Spleen (tissue), 11 donors: ENCODE measurements at regions not wholly inside any gene's neighbourhood (a gene's known extent, or its start where the extent isn't known, plus 50 kb on each side); places are given as distances from the start of the nearest gene placed in this dataset.

Experiments
- DNase-seq: peaks from one replicate; pipeline ENCODE4 v3.0.0-alpha.2; 2020
- H3K27ac ChIP-seq, 8 donors: fragments of 200-600 bp; sonication (generic) in 7 of 8; 1 replicate in 4 of 8; 2 replicates in 4 of 8; pipeline versions ENCODE4 v1.5.0 to v1.8.0; 2016 to 2021; ENCODE audit warnings: inconsistent platforms in 4 of 8, mild to moderate bottlenecking in 4 of 8, moderate library complexity in 1 of 8
- H3K27me3 ChIP-seq, 7 donors: fragments of 200-600 bp; sonication (generic) in 6 of 7; replicated peaks in 1 of 7; 1 replicate in 4 of 7; 2 replicates in 3 of 7; pipeline versions ENCODE4 v1.5.0 to v1.8.0; 2016 to 2021; ENCODE audit warnings: inconsistent platforms in 3 of 7, mild to moderate bottlenecking in 1 of 7
- H3K36me3 ChIP-seq, 6 donors: fragments of 200-600 bp; sonication (generic) in 5 of 6; 1 replicate in 4 of 6; 2 replicates in 2 of 6; pipeline versions ENCODE4 v1.5.0 to v1.8.0; 2016 to 2021; ENCODE audit warnings: inconsistent platforms in 2 of 6
- H3K4me1 ChIP-seq, 6 donors: fragments of 200-600 bp; sonication (generic) in 5 of 6; 1 replicate in 3 of 6; 2 replicates in 3 of 6; pipeline versions ENCODE4 v1.5.0 to v1.8.0; 2016 to 2021; ENCODE audit warnings: inconsistent platforms in 3 of 6
- H3K4me3 ChIP-seq, 8 donors: fragments of 200-600 bp; sonication (generic) in 7 of 8; 1 replicate in 4 of 8; 2 replicates in 4 of 8; pipeline versions ENCODE4 v1.5.0 to v1.8.0; 2016 to 2021; ENCODE audit warnings: inconsistent platforms in 4 of 8, mild to moderate bottlenecking in 4 of 8, moderate library complexity in 2 of 8
- H3K9me3 ChIP-seq, 8 donors: fragments of 200-600 bp; sonication (generic) in 7 of 8; 1 replicate in 4 of 8; 2 replicates in 4 of 8; pipeline versions ENCODE4 v1.5.0 to v1.8.0; 2016 to 2021; ENCODE audit warnings: inconsistent platforms in 4 of 8
- POLR2A ChIP-seq, 3 donors: fragments of 450-650 bp; IDR thresholded peaks; one replicate each; pipeline ENCODE4 v1.5.1; 2017; ENCODE audit warnings: antibody characterized with exemption in 3 of 3, mild to moderate bottlenecking in 1 of 3
- POLR2AphosphoS5 ChIP-seq, 3 donors: sonication (generic); formaldehyde crosslinking; IDR thresholded peaks; one replicate each; pipeline ENCODE4 v1.5.1; 2017; ENCODE audit warnings: antibody characterized with exemption in 3 of 3
- WGBS, 5 donors: extraction: QIAGEN DNeasy Blood & Tissue Kit in 3 of 5; methylation state at CpG; one replicate each; pipeline versions ENCODE4 v1.1.5 to v1.1.7; 2013 to 2018; 5-methylcytosine and 5-hydroxymethylcytosine counted together
- intact Hi-C: fragments of 100-400 bp; cut with DNase I; formaldehyde crosslinking; loops from one replicate; pipeline ENCODE4 v1.15.0; 2023; ENCODE audit warnings: low total_unique reads
- TF ChIP-seq, protein P1 (sequence below), 11 experiments: fragments of 200-600 bp in 7 of 11; fragments of 450-650 bp in 4 of 11; sonication (generic) in 4 of 11; IDR thresholded peaks in 8 of 11; conservative IDR thresholded peaks in 3 of 11; 1 replicate in 7 of 11; 2 replicates in 4 of 11; pipeline versions ENCODE4 v1.4.0 to v1.8.0; 2016 to 2021; ENCODE audit warnings: antibody characterized with exemption in 11 of 11, inconsistent platforms in 4 of 11, mild to moderate bottlenecking in 1 of 11
- donor health status: healthy with polysubstance abuse.
- donor health status: DM: no; HTN: no; CAD: no; lungs with moderate emphysema.
- donor health status: DM: no; HTN: no; CAD: no.
- donor health status: Bipolar disorder and iron deficiency.
- donor health status: healthy.
- donor health status: DM: no; HTN: no; CAD: no.
- donor health status: DM: yes; HTN: yes; CAD: no.

- H3K27ac ChIP-seq, result no peak overlapping the region
- DNase-seq, result no peak
- H3K4me1 ChIP-seq, result no peaks in the 10 kb centered on the region
- TF ChIP-seq POLR2AphosphoS5 (IDR thresholded peaks at IDR 0.05) (no peak), POLR2A (IDR thresholded peaks at IDR 0.05) (no peak)
- TF ChIP-seq, protein P1, sequence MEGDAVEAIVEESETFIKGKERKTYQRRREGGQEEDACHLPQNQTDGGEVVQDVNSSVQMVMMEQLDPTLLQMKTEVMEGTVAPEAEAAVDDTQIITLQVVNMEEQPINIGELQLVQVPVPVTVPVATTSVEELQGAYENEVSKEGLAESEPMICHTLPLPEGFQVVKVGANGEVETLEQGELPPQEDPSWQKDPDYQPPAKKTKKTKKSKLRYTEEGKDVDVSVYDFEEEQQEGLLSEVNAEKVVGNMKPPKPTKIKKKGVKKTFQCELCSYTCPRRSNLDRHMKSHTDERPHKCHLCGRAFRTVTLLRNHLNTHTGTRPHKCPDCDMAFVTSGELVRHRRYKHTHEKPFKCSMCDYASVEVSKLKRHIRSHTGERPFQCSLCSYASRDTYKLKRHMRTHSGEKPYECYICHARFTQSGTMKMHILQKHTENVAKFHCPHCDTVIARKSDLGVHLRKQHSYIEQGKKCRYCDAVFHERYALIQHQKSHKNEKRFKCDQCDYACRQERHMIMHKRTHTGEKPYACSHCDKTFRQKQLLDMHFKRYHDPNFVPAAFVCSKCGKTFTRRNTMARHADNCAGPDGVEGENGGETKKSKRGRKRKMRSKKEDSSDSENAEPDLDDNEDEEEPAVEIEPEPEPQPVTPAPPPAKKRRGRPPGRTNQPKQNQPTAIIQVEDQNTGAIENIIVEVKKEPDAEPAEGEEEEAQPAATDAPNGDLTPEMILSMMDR (IDR thresholded peaks at IDR 0.05 in 8 of 11, conservative IDR thresholded peaks at IDR 0.05 in 3 of 11), result no peak
- intact Hi-C loops, result no loop called here
- H3K27me3 ChIP-seq, result no peaks in the 10 kb centered on the region
- H3K9me3 ChIP-seq, result no peaks in the 10 kb centered on the region
- no peak overlapping the region for H3K4me3 ChIP-seq
- H3K36me3 ChIP-seq, result no peaks in the 10 kb centered on the region
These were observed 92.0 kb upstream of the FAM180A start for GRCh38 chr7:135840591-135840990.

- Histone ChIP-seq H3K4me3 (no peak overlapping the region), H3K36me3 (no peaks in the 10 kb centered on the region), H3K27ac (no peak overlapping the region), H3K4me1 (peaks cover 0 to 5% (median 0%) of the 10 kb centered on the region in 6 donors), H3K9me3 (no peaks in the 10 kb centered on the region), H3K27me3 (no peaks in the 10 kb centered on the region)
- DNase-seq, result no peak
- intact Hi-C loops, result no loop called here
- TF ChIP-seq, protein P1 (IDR thresholded peaks at IDR 0.05 in 8 of 11, conservative IDR thresholded peaks at IDR 0.05 in 3 of 11), result no peak
- no peak for TF ChIP-seq POLR2AphosphoS5 (IDR thresholded peaks at IDR 0.05)
- TF ChIP-seq POLR2A (IDR thresholded peaks at IDR 0.05), result no peak
- 51 to 79% (median 71%) methylated on average over 2 of the region's 2 CpGs for WGBS, 5 donors
These were observed 89.1 kb upstream of the FAM180A start for GRCh38 chr7:135837675-135838074.

GRCh38 chr7:135834266-135834665, 85.7 kb upstream of the FAM180A start:
- Histone ChIP-seq H3K27ac (no peak overlapping the region), H3K9me3 (no peaks in the 10 kb centered on the region), H3K4me3 (no peak overlapping the region), H3K36me3 (no peaks in the 10 kb centered on the region), H3K27me3 (peaks cover 0 to 2% (median 0%) of the 10 kb centered on the region in 7 donors), H3K4me1 (peaks cover 0 to 5% (median 0%) of the 10 kb centered on the region in 6 donors)
- WGBS, 5 donors, result 45 to 61% (median 56%) methylated on average over 8 of the region's 8 CpGs
- DNase-seq, result no peak
- intact Hi-C loops, result no loop called here
- TF ChIP-seq POLR2AphosphoS5 (IDR thresholded peaks at IDR 0.05), result no peak
- TF ChIP-seq, protein P1 (IDR thresholded peaks at IDR 0.05 in 8 of 11, conservative IDR thresholded peaks at IDR 0.05 in 3 of 11), result no peak
- no peak for TF ChIP-seq POLR2A (IDR thresholded peaks at IDR 0.05)

DNA sequence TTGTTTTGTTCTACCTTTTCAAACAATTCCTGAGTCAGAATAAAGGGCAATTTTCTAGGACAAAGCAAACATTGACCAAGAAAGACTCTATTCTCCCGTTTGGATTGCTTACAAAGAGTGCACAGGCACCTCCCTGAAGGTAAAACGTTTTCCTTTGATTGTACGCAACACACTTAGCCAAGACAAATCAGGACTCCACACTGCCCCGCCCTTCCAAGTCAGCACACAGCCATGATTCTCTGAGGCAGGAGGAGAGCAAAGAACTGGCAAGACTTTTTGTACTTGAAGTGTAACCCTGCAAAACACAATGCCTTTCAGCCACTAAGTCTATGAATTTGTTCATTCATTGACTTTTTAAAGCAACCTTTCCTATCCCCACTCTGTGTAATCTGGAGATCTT, 85.0 kb upstream of the FAM180A start:
- H3K27ac ChIP-seq, result no peak overlapping the region
- no peak for TF ChIP-seq POLR2A (IDR thresholded peaks at IDR 0.05)
- TF ChIP-seq POLR2AphosphoS5 (IDR thresholded peaks at IDR 0.05), result no peak
- TF ChIP-seq, protein P1 (IDR thresholded peaks at IDR 0.05 in 8 of 11, conservative IDR thresholded peaks at IDR 0.05 in 3 of 11), result no peak
- 75 to 81% (median 77%) methylated on average over 4 of the region's 4 CpGs for WGBS, 5 donors

More for the DNA sequence above, 85.0 kb upstream of the FAM180A start:
- Histone ChIP-seq H3K9me3 (no peaks in the 10 kb centered on the region), H3K4me1 (peaks cover 0 to 5% (median 0%) of the 10 kb centered on the region in 6 donors), H3K27me3 (peaks cover 0 to 5% (median 0%) of the 10 kb centered on the region in 7 donors), H3K36me3 (no peaks in the 10 kb centered on the region), H3K4me3 (no peak overlapping the region)
- DNase-seq, result no peak
- intact Hi-C loops, result no loop called here
